K562 (cell line): ENCODE measurements at regions not wholly inside any gene's neighbourhood (a gene's known extent, or its start where the extent isn't known, plus 50 kb on each side); places are given as distances from the start of the nearest gene placed in this dataset.

Experiments used
- BDP1 ChIP-seq: IDR thresholded peaks from 3 replicates; pipeline ENCODE4 v1.6.1; 2011; ENCODE audit not compliant: insufficient read length, insufficient read depth
- FOSL1 ChIP-seq: fragments of 200-800 bp; sonication (Bioruptor generic); conservative IDR thresholded peaks from 2 replicates; pipeline ENCODE4 v1.6.1; 2016; ENCODE audit warnings: missing genetic modification characterization, missing compliant biosample characterization
- GABPB2 ChIP-seq: fragments of 250-450 bp; sonication (Bioruptor Pico); conservative IDR thresholded peaks from 2 replicates; pipeline ENCODE4 v1.5.1; 2021; ENCODE audit warnings: mild to moderate bottlenecking
- ZBED1 ChIP-seq: IDR thresholded peaks from 2 replicates; pipeline ENCODE4 v1.6.1; 2014
- ZFP1 ChIP-seq: fragments of 450-650 bp; formaldehyde crosslinking; IDR thresholded peaks from 2 replicates; pipeline ENCODE4 v1.4.0; 2020; ENCODE audit warnings: mild to moderate bottlenecking, mixed read lengths
- ZNF384 ChIP-seq: IDR thresholded peaks from 2 replicates; pipeline ENCODE4 v1.6.1; 2012; ENCODE audit warnings: low read depth, low read length, improper control_type of control experiment
- ZNF584 ChIP-seq: fragments of 200-800 bp; sonication (Bioruptor generic); IDR thresholded peaks from 2 replicates; pipeline ENCODE4 v1.6.1; 2016; ENCODE audit warnings: low read depth, mild to moderate bottlenecking, missing genetic modification characterization, missing compliant biosample characterization
- TF ChIP-seq, protein P1 (sequence below): fragments of 450-650 bp; IDR thresholded peaks from 2 replicates; pipeline ENCODE4 v1.6.1; 2018; ENCODE audit warnings: mild to moderate bottlenecking, low read depth; ENCODE audit not compliant: partially characterized antibody
- TF ChIP-seq, protein P2 (sequence below): fragments of 150-350 bp; conservative IDR thresholded peaks from 2 replicates; pipeline ENCODE4 v1.6.1; 2014; ENCODE audit warnings: low read length

DNA sequence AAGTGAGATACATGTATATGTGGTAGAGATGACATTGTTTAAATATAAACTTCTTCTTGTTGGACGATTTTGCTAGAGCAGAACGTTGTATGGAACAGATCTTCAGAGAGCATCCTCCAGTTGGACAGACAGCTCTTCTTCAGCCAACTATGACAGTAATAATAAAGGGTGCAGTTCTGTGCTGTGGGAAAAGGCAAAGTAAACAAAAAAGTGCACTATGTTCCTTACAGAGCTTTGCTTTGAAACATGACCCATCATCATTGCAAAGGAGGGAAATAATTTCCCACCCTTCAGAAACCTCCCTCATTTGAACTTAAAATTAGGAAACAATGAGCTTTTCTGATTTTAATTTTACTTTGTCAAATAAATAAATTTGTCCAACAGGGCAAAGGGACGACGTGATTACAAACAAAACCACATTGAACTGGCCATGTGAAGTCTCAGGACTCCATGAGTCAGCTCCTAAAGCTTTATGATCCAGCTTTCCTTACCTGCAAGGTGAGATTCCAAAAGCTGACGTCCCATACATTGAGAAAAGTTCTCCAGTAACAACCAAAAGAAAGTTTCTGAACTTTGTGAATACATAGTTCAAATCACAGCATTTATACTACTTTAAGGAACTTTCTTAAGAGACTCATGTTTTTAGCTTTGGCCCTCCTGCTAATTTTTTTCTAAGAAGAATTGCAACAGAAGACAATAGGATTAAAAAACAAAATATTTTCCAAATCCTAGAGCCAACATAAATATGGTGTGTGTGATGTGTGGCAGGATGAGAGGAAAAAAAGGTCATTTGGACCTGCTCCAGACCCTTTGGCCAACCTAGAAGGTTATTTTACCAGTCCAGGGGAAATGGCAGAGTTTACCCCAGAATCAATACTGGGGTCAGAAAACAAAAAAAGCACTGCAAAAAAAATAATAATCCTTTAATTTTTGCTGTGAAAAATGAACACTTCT, 565.4 kb upstream of the NRP1 start (continued):
- no peak for TF ChIP-seq ZBED1
- no peak for TF ChIP-seq BDP1
- TF ChIP-seq, protein P1, sequence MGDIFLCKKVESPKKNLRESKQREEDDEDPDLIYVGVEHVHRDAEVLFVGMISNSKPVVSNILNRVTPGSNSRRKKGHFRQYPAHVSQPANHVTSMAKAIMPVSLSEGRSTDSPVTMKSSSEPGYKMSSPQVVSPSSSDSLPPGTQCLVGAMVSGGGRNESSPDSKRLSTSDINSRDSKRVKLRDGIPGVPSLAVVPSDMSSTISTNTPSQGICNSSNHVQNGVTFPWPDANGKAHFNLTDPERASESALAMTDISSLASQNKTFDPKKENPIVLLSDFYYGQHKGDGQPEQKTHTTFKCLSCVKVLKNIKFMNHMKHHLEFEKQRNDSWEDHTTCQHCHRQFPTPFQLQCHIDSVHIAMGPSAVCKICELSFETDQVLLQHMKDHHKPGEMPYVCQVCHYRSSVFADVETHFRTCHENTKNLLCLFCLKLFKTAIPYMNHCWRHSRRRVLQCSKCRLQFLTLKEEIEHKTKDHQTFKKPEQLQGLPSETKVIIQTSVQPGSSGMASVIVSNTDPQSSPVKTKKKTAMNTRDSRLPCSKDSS, result no peak
- TF ChIP-seq ZNF384, result no peak
- TF ChIP-seq, protein P2, sequence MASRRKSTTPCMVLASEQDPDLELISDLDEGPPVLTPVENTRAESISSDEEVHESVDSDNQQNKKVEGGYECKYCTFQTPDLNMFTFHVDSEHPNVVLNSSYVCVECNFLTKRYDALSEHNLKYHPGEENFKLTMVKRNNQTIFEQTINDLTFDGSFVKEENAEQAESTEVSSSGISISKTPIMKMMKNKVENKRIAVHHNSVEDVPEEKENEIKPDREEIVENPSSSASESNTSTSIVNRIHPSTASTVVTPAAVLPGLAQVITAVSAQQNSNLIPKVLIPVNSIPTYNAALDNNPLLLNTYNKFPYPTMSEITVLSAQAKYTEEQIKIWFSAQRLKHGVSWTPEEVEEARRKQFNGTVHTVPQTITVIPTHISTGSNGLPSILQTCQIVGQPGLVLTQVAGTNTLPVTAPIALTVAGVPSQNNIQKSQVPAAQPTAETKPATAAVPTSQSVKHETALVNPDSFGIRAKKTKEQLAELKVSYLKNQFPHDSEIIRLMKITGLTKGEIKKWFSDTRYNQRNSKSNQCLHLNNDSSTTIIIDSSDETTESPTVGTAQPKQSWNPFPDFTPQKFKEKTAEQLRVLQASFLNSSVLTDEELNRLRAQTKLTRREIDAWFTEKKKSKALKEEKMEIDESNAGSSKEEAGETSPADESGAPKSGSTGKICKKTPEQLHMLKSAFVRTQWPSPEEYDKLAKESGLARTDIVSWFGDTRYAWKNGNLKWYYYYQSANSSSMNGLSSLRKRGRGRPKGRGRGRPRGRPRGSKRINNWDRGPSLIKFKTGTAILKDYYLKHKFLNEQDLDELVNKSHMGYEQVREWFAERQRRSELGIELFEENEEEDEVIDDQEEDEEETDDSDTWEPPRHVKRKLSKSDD, result no peak
- no peak for TF ChIP-seq GABPB2 (CRISPR knock-in tag)
- TF ChIP-seq ZFP1 (CRISPR knock-in tag), result no peak
- TF ChIP-seq FOSL1 (tag), result no peak
- TF ChIP-seq ZNF584 (CRISPR knock-in tag), result no peak
